ENCODE measurements at regions not wholly inside any gene's neighbourhood (a gene's known extent, or its start where the extent isn't known, plus 50 kb on each side); places are given as distances from the start of the nearest gene placed in this dataset.
"Not testable (repeated sequence)": the region's sequence is repeated elsewhere in the genome, so short reads cannot be mapped to it uniquely, and the experiment has no call there.

- no peak for DNase-seq (ENCODE audit: insufficient read length, low spot score)
- no peak for FAIRE-seq
These were observed 442.8 kb downstream of the ZNF516 start for GRCh38 chr18:76052227-76052595.

DNA sequence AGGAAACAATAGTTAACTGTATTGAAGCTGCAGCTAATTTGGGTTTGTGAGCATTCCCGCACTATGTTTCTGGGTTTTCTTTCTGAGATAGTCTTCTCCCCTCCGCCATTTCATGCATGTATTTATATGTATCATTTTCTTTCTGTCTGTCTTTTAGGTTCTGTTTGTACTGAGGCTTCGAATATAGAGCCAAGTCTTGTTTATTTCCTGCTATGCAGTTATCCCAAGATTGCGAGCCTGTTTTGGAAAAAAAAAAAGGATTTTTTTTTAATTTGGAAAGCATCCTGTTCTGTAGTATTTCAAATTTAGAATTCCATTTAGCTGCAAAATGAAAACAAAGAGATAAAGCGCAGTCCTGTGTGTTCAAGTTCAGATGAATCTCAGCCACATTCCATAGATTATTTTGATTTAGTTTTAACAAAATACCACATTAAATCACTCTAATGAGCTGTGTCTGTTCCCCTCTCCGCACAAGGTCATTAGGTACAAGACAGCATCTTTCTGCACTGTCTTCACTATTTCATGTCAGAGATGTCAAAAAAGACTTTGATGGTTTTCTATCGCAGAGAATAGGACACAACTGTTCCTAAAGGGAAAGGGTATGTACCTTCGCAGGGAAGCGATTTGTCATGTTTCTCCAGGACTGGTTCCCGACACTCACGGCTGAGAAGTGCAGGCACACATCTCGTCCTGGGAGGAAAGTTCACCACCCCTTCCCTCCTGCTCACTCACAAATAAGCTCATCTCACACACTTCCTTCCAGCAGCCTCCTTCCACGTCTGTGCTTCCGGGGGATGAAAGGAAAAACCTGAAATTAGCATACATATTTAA lies 443.4 kb downstream of the ZNF516 start:
- no peak for FAIRE-seq
- DNase-seq (ENCODE audit: insufficient read length, low spot score), result no peak

GRCh38 chr18:76046221-76046620 lies 448.8 kb downstream of the ZNF516 start:
- DNase-seq (ENCODE audit: insufficient read length, low spot score), result no peak
- FAIRE-seq, result no peak

DNA sequence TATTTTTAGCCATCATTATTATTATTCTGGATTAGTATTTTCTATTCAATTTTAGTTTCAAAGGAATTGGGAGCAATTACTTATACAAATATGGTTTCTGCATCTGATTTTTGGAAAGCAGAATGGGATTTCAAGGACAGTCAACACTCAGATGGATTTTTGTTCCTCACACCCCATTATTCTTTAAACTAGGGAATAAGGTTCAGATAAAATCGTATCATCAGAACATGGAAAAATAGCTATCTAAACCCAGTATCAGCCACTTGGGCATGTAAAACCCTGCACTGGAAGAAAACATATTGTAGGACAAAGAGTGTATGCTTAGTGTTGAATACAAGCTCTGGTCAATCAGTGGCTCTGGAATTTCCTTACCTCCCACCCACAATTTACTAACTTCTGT lies 452.5 kb downstream of the ZNF516 start:
- FAIRE-seq (no peak), DNase-seq (ENCODE audit: insufficient read length, low spot score) (no peak)

- no peak for FAIRE-seq
- DNase-seq (ENCODE audit: insufficient read length, low spot score), result no peak
These were observed 476.8 kb downstream of the ZNF516 start for GRCh38 chr18:76018210-76018609.

DNA sequence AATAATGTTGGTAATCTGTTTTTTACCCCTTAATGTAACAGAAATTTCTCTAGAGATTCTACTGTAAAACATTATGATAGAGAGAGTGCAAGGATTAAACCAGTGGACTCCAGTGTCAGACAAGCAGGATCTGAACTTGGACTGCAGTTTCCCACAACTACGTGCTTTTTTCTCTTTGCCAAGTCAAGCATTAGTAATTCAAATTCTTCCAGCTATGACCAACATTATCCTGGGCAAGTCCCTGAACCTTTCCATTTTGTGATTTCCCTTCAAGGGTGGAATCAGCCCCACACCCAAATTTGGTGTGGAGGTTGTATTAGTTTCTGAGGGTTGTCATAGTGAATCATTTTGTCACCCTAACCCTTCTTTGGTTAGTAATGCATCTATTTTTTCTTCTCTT lies 482.0 kb downstream of the ZNF516 start:
- no peak for DNase-seq (ENCODE audit: insufficient read length, low spot score)
- FAIRE-seq, result no peak

- DNase-seq (ENCODE audit: insufficient read length, low spot score) (no peak), FAIRE-seq (no peak)
These were observed 489.3 kb downstream of the ZNF516 start for GRCh38 chr18:76005632-76006208.

GRCh38 chr18:75987913-75988312 lies 507.1 kb downstream of the ZNF516 start:
- not testable (repeated sequence) for FAIRE-seq; DNase-seq (ENCODE audit: insufficient read length, low spot score)

DNA sequence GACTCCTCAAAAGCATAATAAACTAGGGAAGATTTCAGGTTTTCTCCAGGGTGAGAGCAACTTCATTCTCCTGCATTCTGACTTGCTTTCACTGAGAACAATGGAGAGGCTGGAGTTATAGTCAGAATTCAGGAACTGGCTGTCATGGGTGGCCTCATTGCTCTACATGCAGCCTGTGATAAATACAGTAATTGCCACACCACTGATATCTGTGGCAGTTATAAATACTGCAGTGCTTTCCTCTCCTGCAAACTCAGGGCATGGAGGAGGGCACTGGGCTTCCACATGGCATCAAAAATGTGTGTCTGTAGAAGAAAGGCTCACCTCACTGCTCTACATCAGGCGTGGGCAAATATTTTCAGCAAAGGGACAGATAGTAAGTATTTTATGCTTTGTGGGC lies 510.2 kb downstream of the ZNF516 start:
- DNase-seq (ENCODE audit: insufficient read length, low spot score) (no peak), FAIRE-seq (no peak)

DNA sequence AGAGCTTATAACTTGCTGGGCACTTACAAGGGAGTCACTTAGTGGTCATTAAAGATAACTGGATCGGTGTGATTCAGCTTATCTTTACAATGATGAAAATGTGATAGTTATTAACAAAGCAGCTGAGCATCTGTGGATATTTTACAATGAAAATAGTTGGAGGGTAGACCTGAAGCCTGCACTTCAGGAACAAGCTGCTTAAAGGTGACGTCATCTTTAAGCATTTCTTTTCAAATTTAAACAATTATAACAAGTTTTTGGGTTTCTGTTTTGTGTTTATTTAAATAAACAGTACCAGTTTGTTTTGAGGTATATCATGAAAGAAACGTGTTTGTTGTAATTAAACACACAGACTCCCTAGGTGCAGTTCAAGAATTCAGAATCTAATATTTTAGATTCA lies 513.9 kb downstream of the ZNF516 start:
- no peak for DNase-seq (ENCODE audit: insufficient read length, low spot score)
- FAIRE-seq, result no peak

DNA sequence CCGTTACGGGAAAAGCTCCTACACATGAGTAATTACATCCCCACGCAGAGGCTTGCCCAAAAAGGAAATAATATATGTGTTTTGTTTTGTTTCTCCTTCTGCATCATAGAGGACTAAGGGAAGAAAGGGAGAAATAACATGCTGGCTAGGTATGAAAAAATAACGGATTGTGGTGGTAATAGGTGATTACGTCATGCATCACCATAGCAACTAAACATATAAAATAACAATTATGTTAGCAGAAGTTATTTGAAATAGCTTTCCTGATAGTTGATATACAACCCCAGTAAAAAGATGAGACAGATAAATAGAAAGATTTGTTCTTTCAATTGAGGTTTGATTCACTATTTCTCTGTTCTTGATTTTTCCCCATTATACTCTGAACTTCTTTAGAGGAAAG lies 518.0 kb downstream of the ZNF516 start:
- DNase-seq (ENCODE audit: insufficient read length, low spot score), result no peak

GRCh38 chr18:75970212-75970611 lies 524.8 kb downstream of the ZNF516 start:
- FAIRE-seq, result no peak
- DNase-seq (ENCODE audit: insufficient read length, low spot score), result no peak

More for the DNA sequence above, 518.0 kb downstream of the ZNF516 start:
- no peak for FAIRE-seq

DNA sequence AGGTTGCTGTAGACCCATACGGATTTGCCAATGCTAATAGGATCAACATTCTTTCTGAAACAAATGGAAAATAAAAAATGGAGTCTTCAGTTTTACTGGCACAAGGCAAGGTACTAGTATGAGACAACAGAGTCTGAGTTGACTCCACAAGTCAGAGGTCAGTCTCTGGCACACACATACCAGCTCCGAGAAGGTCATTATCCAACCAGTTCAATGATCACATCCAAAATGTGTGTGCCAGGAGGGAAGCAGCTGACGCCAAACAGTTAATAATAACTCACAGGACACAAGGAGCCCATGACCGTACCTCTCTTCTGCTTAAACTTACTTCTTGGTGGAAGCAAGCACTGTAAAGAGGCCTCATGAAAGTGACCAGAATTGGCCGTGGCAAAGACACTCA lies 528.6 kb downstream of the ZNF516 start:
- FAIRE-seq (no peak), DNase-seq (ENCODE audit: insufficient read length, low spot score) (no peak)

GRCh38 chr18:75962036-75962572 lies 532.9 kb downstream of the ZNF516 start:
- FAIRE-seq, result no peak
- DNase-seq (ENCODE audit: insufficient read length, low spot score), result no peak

- DNase-seq (ENCODE audit: insufficient read length, low spot score); FAIRE-seq: not testable (repeated sequence)
These were observed 532.9 kb upstream of the SMIM21 start for GRCh38 chr18:75960356-75960755.

- DNase-seq (ENCODE audit: insufficient read length, low spot score) (no peak), FAIRE-seq (no peak)
These were observed 531.6 kb upstream of the SMIM21 start for GRCh38 chr18:75959150-75959549.

- no peak for DNase-seq (ENCODE audit: insufficient read length, low spot score)
These were observed 531.2 kb upstream of the SMIM21 start for GRCh38 chr18:75958683-75959082.

DNA sequence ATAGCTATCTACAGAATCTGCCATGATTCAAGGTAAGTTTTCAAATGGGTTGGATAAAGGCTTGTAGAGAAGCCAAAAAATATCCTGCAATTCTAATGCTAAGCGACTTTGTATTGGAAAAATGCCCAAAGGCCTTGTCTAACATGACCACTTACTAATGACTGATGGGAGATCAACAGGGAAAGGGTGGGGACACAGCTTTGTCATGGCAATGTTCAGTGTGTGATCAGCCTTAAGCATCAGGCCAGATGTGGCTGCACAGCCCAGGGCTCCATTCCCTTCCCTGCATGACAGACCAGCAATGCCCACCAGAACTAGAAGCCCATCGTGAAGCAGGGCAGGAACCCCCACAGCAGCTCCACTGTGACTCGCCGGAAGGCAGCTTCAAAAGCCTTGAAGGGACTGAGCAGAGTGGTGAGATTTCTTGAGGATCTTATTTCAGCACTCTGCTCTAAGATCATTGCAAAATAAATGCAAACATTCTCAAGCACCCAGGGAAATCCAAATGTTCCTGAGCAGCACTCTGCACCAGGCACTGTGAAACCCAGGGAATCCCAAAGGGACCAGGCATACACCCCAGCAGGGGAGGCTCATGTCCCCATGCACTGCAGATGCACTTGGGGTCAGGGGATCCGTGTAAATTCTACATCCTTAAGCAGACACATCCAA lies 517.9 kb upstream of the SMIM21 start:
- FAIRE-seq (no peak), DNase-seq (ENCODE audit: insufficient read length, low spot score) (no peak)

More at GRCh38 chr18:75958683-75959082, 531.2 kb upstream of the SMIM21 start:
- no peak for FAIRE-seq

DNA sequence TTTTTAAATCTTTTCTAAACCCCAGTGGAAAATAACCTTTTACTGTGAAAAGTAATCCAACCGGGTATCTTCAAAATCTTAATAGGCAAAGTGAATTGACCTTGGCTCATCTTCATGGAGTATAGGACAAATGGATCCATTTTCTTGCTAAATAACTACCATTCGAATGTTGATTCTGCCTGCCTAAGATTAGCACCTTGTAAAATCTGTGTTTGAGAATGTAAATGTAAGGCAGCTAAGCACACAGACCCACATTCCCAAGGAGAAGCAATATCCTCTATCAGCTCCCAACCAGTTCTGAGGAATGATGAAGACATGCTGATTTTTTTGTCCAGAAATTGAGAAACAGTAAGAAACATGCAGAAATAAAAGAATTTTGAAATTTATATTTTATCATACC lies 509.8 kb upstream of the SMIM21 start:
- FAIRE-seq (no peak), DNase-seq (ENCODE audit: insufficient read length, low spot score) (no peak)

- DNase-seq (ENCODE audit: insufficient read length, low spot score) (no peak), FAIRE-seq (no peak)
These were observed 509.4 kb upstream of the SMIM21 start for GRCh38 chr18:75936862-75937261.

GRCh38 chr18:75931079-75931478 lies 503.6 kb upstream of the SMIM21 start:
- FAIRE-seq, result no peak
- no peak for DNase-seq (ENCODE audit: insufficient read length, low spot score)

GRCh38 chr18:75928706-75929105 lies 501.2 kb upstream of the SMIM21 start:
- FAIRE-seq (no peak), DNase-seq (ENCODE audit: insufficient read length, low spot score) (no peak)

Measured in GM19239 (cell line).